DND-41 (cell line): ENCODE measurements at regions not wholly inside any gene's neighbourhood (a gene's known extent, or its start where the extent isn't known, plus 50 kb on each side); places are given as distances from the start of the nearest gene placed in this dataset.

Experiments
- CTCF ChIP-seq: IDR thresholded peaks from 2 replicates; pipeline ENCODE4 v1.5.1; 2012; ENCODE audit warnings: borderline replicate concordance, low read length, moderate library complexity, mild to moderate bottlenecking; ENCODE audit not compliant: poor library complexity, severe bottlenecking; ENCODE audit errors: extremely low read depth
- EZH2 ChIP-seq: IDR thresholded peaks from 3 replicates; pipeline ENCODE4 v1.6.1; 2012; ENCODE audit warnings: borderline replicate concordance, low read depth, mild to moderate bottlenecking, moderate library complexity, low read length, inconsistent platforms; ENCODE audit not compliant: severe bottlenecking

DNA sequence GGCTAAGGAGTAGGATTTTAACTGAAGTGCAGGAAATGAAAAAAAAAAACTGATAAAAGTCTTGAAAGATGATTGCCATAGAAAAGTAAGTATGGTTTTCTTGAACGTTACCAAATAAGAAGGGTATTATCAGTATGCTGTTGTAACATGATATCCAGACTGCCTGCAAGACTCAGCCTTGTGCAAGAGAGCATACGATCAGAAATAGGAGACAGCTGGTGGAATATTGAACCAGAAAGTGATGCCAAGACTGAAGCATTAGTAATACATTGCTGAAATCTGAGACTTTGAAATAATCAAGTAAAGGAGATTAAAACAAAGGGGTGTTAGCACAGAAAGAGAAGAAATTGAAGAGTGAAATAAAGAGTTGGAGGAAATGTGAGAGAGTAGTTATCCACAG is 452.7 kb upstream of the CNTN5 start:
- TF ChIP-seq EZH2 (no peak), CTCF (no peak)
